ENCODE measurements at regions not wholly inside any gene's neighbourhood (a gene's known extent, or its start where the extent isn't known, plus 50 kb on each side); places are given as distances from the start of the nearest gene placed in this dataset.

- DNase-seq = no peak
These were observed 161.5 kb downstream of the NUAK1 start for GRCh38 chr12:105977236-105977635.

GRCh38 chr12:105977652-105978051 is 161.1 kb downstream of the NUAK1 start:
- DNase-seq = no peak

- DNase-seq = no peak
These were observed 160.5 kb downstream of the NUAK1 start for GRCh38 chr12:105978276-105978675.

- no peak for DNase-seq
These were observed 160.1 kb downstream of the NUAK1 start for GRCh38 chr12:105978686-105979085.

GRCh38 chr12:105980085-105980484 is 158.7 kb downstream of the NUAK1 start:
- DNase-seq = no peak

- no peak for DNase-seq
These were observed 158.2 kb downstream of the NUAK1 start for GRCh38 chr12:105980533-105980932.

GRCh38 chr12:105982022-105982421 is 156.7 kb downstream of the NUAK1 start:
- no peak for DNase-seq

GRCh38 chr12:105983622-105984320 is 155.0 kb downstream of the NUAK1 start:
- no peak for DNase-seq

GRCh38 chr12:105985383-105985782 is 153.4 kb downstream of the NUAK1 start:
- no peak for DNase-seq

GRCh38 chr12:105986779-105987684 is 151.7 kb downstream of the NUAK1 start:
- DNase-seq = no peak

- no peak for DNase-seq
These were observed 151.1 kb downstream of the NUAK1 start for GRCh38 chr12:105987685-105988035.

- no peak for DNase-seq
These were observed 145.7 kb downstream of the NUAK1 start for GRCh38 chr12:105992849-105993740.

- no peak for DNase-seq
These were observed 144.8 kb downstream of the NUAK1 start for GRCh38 chr12:105993766-105994555.

- DNase-seq = no peak
These were observed 142.8 kb downstream of the NUAK1 start for GRCh38 chr12:105995961-105996431.

GRCh38 chr12:105998561-105998960 is 140.2 kb downstream of the NUAK1 start:
- DNase-seq = no peak

GRCh38 chr12:106000382-106001104 is 138.2 kb downstream of the NUAK1 start:
- DNase-seq = no peak

- DNase-seq = no peak
These were observed 137.5 kb downstream of the NUAK1 start for GRCh38 chr12:106001105-106001836.

GRCh38 chr12:106001837-106002218 is 136.9 kb downstream of the NUAK1 start:
- no peak for DNase-seq

GRCh38 chr12:106003297-106003696 is 135.5 kb downstream of the NUAK1 start:
- no peak for DNase-seq

- no peak for DNase-seq
These were observed 134.5 kb downstream of the NUAK1 start for GRCh38 chr12:106004289-106004688.

GRCh38 chr12:106006382-106006781 is 132.4 kb downstream of the NUAK1 start:
- no peak for DNase-seq

All from NCI-H345 (cell line).